ENCODE measurements at regions not wholly inside any gene's neighbourhood (a gene's known extent, or its start where the extent isn't known, plus 50 kb on each side); places are given as distances from the start of the nearest gene placed in this dataset.

DNA sequence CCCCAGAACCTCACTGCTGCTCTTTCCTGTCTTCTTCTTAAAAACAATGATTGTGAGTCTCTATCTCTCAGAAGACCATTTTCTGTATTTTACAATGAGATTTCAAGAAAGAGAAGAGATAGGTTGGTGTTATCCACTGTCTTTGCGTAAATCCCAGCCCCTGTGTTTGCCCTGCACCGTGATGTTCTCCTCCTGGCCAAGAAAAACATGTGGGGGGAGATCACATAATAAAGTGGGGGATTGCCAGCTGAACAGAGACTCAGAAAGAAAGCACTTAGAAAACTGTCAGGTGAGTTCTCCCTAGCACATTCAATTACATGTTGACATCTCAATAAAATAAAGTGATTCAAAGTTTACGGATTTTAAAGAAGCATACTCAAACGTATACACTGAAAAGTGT, 105.0 kb upstream of the PITRM1 start:
- H3K4me3 ChIP-seq (ENCODE audit: low read depth, low read length) = no peak overlapping the region
- TF ChIP-seq, protein P1, sequence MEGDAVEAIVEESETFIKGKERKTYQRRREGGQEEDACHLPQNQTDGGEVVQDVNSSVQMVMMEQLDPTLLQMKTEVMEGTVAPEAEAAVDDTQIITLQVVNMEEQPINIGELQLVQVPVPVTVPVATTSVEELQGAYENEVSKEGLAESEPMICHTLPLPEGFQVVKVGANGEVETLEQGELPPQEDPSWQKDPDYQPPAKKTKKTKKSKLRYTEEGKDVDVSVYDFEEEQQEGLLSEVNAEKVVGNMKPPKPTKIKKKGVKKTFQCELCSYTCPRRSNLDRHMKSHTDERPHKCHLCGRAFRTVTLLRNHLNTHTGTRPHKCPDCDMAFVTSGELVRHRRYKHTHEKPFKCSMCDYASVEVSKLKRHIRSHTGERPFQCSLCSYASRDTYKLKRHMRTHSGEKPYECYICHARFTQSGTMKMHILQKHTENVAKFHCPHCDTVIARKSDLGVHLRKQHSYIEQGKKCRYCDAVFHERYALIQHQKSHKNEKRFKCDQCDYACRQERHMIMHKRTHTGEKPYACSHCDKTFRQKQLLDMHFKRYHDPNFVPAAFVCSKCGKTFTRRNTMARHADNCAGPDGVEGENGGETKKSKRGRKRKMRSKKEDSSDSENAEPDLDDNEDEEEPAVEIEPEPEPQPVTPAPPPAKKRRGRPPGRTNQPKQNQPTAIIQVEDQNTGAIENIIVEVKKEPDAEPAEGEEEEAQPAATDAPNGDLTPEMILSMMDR (IDR thresholded peaks at IDR 0.05; ENCODE audit: insufficient read depth, low read depth, low read length, missing control alignments) = no peak
- no peak for DNase-seq (ENCODE audit: low read depth)

DNA sequence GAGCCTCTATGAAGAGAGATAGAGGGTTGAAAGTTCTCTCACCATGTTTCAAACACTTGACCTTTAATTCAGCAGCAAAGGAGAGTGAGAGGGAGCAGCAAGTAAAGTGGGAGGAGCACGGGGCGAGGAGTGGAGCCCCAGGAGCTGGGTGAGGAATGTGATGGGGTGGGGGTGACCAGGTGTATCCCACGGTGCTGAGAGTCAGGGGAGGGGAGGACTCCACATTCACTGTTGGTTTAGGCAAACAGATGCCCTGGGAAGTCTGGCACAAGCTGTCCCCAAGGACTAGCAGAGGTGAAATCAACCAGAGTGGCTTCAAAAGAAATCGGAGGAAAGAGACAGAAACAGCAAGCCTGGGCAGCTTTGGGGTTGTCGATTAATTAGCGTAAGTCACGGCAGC, 101.8 kb upstream of the PITRM1 start:
- no peak for DNase-seq (ENCODE audit: low read depth)
- H3K4me3 ChIP-seq (ENCODE audit: low read depth, low read length) = no peak overlapping the region
- TF ChIP-seq, protein P1 (IDR thresholded peaks at IDR 0.05; ENCODE audit: insufficient read depth, low read depth, low read length, missing control alignments) = no peak

DNA sequence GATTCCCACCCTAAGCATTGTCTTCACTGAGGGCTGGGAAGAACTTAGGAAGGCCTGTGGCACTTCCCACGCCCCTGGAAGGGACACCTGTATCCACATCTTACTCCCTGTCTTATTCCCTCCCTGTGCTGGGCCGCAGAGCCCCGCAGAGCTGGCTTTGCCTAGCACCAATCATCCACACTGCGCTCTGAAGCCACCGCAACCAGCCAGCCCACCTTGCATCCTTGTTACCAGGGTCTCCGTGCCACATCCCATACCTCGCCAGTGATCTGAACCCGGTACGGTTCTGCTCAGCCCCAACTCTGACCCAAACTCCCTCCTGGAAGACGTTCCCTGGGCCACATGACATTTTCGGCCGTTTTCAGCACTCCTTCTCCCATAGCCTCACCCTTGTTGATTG, 101.4 kb upstream of the PITRM1 start:
- TF ChIP-seq, protein P1 (IDR thresholded peaks at IDR 0.05; ENCODE audit: insufficient read depth, low read depth, low read length, missing control alignments) = no peak
- H3K4me3 ChIP-seq (ENCODE audit: low read depth, low read length) = no peak overlapping the region
- no peak for DNase-seq (ENCODE audit: low read depth)

DNA sequence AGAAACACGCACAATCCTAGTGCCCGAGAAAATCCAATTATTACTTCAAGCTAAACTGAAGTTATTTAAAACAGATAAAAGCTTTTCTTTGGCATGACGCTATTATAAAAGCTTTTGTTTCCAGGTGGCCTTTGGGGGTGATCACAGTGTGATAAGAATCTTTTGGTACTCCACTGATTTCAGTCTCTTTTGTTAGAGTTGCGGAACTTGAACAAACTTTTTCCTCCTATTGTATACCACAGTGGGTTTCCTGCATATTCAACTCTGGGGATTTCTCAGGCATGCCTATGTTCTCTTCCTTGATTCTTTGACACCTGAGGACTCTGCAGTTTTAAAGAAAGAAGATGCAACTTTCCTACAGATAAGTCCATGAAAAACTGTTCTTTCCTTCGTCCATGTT, 99.7 kb upstream of the PITRM1 start:
- DNase-seq (ENCODE audit: low read depth) = no peak
- TF ChIP-seq, protein P1 (IDR thresholded peaks at IDR 0.05; ENCODE audit: insufficient read depth, low read depth, low read length, missing control alignments) = no peak
- H3K4me3 ChIP-seq (ENCODE audit: low read depth, low read length) = no peak overlapping the region

DNA sequence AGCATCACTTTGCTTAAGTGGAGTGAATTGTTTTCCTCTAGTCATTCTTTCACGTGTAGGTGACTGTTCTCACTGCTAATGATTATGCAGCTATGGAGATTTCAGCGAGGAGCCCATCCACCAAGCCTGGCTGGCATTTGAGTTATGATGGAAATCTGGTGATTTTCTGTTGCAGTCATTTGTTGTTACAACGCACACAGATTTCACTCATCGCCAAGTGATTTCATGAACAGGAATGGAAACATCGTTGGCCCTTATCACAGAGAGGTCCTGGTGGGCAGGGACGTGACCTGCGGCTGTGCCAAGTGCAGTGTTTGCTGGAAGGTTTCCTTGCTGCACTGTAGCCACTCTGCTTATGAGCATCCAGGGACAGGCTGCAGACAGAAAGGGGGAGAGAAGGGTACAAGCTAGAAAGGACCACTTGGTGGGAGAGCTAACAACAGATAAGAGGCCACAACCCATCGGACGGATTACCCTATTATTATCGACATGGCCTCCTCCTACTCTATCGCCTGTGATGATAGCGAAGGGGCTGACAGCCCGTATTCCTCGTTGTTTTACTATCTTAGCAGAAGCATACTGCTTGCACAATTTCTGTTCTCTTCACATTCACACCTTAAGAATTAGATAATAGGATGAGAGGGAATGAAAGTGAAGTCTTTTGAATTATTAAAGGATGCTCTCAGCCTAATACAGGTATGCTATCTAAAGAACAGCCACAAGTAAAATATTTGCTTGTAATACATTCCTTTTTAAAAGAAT, 99.0 kb upstream of the PITRM1 start:
- TF ChIP-seq, protein P1 (IDR thresholded peaks at IDR 0.05; ENCODE audit: insufficient read depth, low read depth, low read length, missing control alignments) = no peak
- no peak for DNase-seq (ENCODE audit: low read depth)

DNA sequence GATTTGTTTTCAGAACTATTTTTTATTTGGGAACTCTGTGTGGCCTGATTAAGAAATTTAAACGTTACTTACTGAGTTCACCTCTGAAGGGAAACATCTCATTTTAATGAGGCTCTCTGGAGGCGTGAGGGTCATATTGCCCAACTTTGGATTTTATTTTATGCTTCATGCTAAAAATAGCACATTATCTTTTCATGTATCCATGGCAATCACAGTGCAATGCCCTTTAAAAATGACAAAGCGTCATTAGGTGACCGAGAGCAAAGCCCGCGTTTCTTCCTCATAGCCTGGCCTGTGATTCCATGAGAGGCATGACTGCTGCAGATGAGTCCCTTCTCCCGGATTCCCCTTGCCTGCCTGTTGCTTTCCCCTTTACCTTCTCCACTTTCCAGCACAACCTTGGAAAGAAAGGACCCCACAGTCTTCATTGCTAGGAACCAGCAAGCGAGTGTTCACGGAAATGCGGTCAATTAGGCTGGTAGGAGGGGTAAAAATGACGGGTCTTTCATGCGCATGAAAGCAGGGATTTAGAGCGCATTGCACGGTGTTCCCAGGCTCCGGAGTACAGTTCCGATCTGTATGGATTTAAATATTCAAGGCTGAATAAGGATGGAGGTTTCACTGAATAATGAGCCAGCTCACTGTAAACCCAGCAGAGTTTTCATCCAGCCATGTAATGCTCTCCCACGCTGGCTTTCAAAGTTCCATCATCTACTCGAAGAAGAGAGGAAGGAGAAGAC, 98.2 kb upstream of the PITRM1 start:
- DNase-seq (ENCODE audit: low read depth) = no peak
- TF ChIP-seq, protein P1 (IDR thresholded peaks at IDR 0.05; ENCODE audit: insufficient read depth, low read depth, low read length, missing control alignments) = no peak
- no peak overlapping the region for H3K4me3 ChIP-seq (ENCODE audit: low read depth, low read length)

More for the DNA sequence above, 99.0 kb upstream of the PITRM1 start:
- H3K4me3 ChIP-seq (ENCODE audit: low read depth, low read length) = no peak overlapping the region
